ENCODE measurements at regions not wholly inside any gene's neighbourhood (a gene's known extent, or its start where the extent isn't known, plus 50 kb on each side); places are given as distances from the start of the nearest gene placed in this dataset.
"Not testable (repeated sequence)": the region's sequence is repeated elsewhere in the genome, so short reads cannot be mapped to it uniquely, and the experiment has no call there.

DNA sequence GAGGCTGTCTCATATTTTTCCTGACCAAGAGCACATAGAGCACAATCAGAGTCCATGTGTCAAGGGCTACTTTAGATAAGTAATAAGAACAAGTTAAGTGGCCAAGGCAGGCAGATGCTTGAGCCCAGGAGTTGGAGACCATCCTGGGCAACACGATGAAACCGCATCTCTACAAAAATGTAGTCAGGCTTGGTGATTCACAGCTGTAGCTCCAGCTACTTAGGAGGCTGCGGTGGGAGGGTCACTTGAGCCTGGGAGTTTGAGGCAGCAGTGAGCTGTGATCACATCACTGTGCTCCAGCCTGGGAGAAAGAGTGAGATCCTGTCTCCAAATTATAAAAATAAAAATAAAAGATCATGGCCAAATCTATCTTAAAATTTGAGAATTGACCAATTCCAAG is 767.9 kb upstream of the CTNND2 start:
- Mint-ChIP-seq H3K27me3 (no peaks in the 10 kb centered on the region), H3K36me3 (ENCODE audit: low read depth) (no peaks in the 10 kb centered on the region), H3K4me1 (no peaks in the 10 kb centered on the region), H3K27ac (no peak overlapping the region), H3K4me3 (no peak overlapping the region), H3K9me3 (no peaks in the 10 kb centered on the region)
- POLR2A ChIA-PET = no interaction called here
- ATAC-seq (ENCODE audit: low read depth) = no peak
- CTCF ChIA-PET = no interaction called here
- no peak for TF ChIP-seq CTCF (IDR thresholded peaks at IDR 0.05)
- intact Hi-C loops (cut with micrococcal nuclease) = no loop called here
- no peak for DNase-seq

DNA sequence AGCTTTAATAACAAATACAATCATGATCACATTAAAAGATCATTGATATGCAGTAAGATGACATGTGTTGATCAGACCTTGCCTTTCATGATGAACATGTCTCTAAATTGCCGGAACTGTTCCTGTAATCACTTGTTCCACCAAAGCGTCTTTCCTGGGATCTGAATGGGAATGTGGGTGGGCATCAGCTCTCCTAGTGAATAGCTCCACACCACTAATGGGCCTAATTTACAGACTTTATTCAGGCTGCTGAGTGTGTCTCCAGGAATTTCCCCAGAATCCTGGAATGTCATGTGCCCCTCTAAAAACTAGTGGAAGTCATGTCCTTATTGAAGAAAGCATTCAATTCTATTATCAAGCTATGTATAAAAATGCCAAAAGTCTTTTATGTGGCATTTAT is 765.1 kb upstream of the CTNND2 start:
- H3K4me1 Mint-ChIP-seq = no peaks in the 10 kb centered on the region
- DNase-seq (no peak), ATAC-seq (ENCODE audit: low read depth) (no peak)
- H3K27me3 Mint-ChIP-seq = no peaks in the 10 kb centered on the region
- POLR2A ChIA-PET = no interaction called here
- H3K36me3 Mint-ChIP-seq (ENCODE audit: low read depth) = no peaks in the 10 kb centered on the region
- peaks cover under 1% of the 10 kb centered on the region for H3K9me3 Mint-ChIP-seq
- CTCF ChIA-PET = no interaction called here
- H3K27ac Mint-ChIP-seq = no peak overlapping the region
- no peak overlapping the region for H3K4me3 Mint-ChIP-seq
- no peak for TF ChIP-seq CTCF (IDR thresholded peaks at IDR 0.05)
- intact Hi-C loops (cut with micrococcal nuclease) = no loop called here

DNA sequence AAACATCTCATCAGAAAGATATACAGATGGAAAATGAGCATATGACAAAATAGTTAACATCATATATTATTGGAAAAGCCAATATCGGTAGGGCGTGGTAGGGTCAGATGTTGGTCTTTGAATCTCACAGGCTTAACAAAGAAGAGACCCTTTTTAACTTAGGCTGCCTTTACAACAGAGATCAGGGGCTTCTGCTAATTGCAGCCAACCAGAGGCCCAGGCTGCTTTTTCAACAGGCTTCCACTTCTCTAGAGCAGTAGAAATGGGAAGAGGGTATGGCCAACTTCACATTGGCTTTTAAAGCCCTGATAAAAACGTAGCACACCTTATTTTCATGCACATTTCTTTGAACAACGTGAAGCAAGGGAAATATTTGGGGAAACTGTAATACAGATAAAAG is 764.3 kb upstream of the CTNND2 start:
- DNase-seq = no peak
- Mint-ChIP-seq H3K4me3 (no peak overlapping the region), H3K36me3 (ENCODE audit: low read depth) (no peaks in the 10 kb centered on the region), H3K27me3 (no peaks in the 10 kb centered on the region), H3K27ac (no peak overlapping the region), H3K4me1 (no peaks in the 10 kb centered on the region), H3K9me3 (peaks cover 4% of the 10 kb centered on the region)
- ATAC-seq (ENCODE audit: low read depth) = no peak
- intact Hi-C loops (cut with micrococcal nuclease) = no loop called here
- no peak for TF ChIP-seq CTCF (IDR thresholded peaks at IDR 0.05)
- POLR2A ChIA-PET = no interaction called here
- CTCF ChIA-PET = no interaction called here

GRCh38 chr5:12667818-12668217 is 763.6 kb upstream of the CTNND2 start:
- DNase-seq; H3K27me3 Mint-ChIP-seq; H3K36me3 Mint-ChIP-seq (ENCODE audit: low read depth); POLR2A ChIA-PET; H3K4me3 Mint-ChIP-seq; H3K27ac Mint-ChIP-seq; CTCF ChIA-PET; H3K9me3 Mint-ChIP-seq; ATAC-seq (ENCODE audit: low read depth); intact Hi-C loops (cut with micrococcal nuclease); H3K4me1 Mint-ChIP-seq: not testable (repeated sequence)

DNA sequence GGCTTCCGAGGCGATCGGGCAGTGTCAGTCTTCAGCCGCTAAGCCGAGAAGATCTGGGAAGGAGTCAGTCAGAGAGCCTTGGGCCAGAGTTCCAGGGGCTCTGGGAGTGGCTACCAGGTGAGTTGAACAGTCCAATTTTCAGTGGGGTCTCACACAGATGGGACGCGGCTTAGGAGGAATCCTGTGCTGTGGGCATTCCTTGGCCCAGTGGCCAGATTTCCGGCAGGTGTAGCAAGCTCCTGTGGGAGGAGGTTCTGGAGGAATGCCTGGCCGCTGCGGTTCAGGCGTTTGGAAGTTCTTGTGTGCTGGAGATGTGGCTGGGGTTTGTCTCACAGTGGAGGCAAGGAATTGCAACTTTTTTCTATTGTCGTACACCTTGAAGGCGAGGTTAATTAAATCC is 761.5 kb upstream of the CTNND2 start:
- H3K36me3 Mint-ChIP-seq (ENCODE audit: low read depth); ATAC-seq (ENCODE audit: low read depth); DNase-seq; H3K27ac Mint-ChIP-seq; H3K27me3 Mint-ChIP-seq; POLR2A ChIA-PET; intact Hi-C loops (cut with micrococcal nuclease); H3K4me1 Mint-ChIP-seq; H3K4me3 Mint-ChIP-seq; CTCF ChIA-PET: not testable (repeated sequence)
- H3K9me3 Mint-ChIP-seq = peaks cover 11% of the 10 kb centered on the region

DNA sequence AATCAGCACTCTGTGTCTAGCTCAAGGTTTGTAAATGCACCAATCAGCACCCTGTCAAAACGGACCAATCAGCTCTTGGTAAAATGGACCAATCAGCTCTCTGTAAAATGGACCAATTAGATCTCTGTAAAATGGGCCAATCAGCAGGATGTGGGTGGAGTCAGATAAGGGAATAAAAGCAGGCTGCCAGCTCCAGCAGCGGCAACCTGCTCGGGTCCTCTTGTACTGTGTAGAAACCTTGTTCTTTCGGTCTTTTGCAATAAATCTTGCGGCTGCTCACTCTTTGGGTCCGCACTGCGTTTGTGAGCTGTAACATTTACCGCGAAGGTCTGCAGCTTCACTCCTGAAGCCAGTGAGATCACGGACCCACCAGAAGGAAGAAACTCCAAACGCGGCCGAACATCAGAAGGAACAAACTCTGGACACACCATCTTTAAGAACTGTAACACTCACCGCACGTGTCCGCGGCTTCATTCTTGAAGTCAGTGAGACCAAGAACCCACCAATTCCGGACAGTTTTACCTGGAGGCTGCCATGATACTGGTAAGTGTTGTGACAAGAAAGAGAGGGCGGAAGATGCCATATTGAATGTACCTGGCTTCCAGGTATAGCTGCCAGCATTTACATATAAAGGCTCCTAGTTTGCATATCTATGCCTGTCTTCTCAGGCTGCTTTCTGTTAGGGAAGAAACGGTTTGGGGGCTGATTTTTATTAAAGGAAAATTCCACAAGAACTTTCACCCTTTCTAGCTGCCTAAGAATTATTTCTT is 758.5 kb upstream of the CTNND2 start:
- ChIA-PET CTCF (no interaction called here), POLR2A (no interaction called here)
- H3K9me3 Mint-ChIP-seq = peaks cover 17% of the 10 kb centered on the region
- ATAC-seq (ENCODE audit: low read depth) (no peak), DNase-seq (no peak)
- no peak for TF ChIP-seq CTCF (IDR thresholded peaks at IDR 0.05)
- intact Hi-C loops (cut with micrococcal nuclease) = no loop called here
- H3K27ac Mint-ChIP-seq = no peak overlapping the region
- no peak overlapping the region for H3K4me3 Mint-ChIP-seq
- no peaks in the 10 kb centered on the region for H3K4me1 Mint-ChIP-seq
- no peaks in the 10 kb centered on the region for H3K27me3 Mint-ChIP-seq
- no peaks in the 10 kb centered on the region for H3K36me3 Mint-ChIP-seq (ENCODE audit: low read depth)

Measured in activated B cell treated with CpG ODN at 0.5 μM for 24 hours (primary cell).